GM21737 (cell line): ENCODE measurements at regions not wholly inside any gene's neighbourhood (a gene's known extent, or its start where the extent isn't known, plus 50 kb on each side); places are given as distances from the start of the nearest gene placed in this dataset.

Source experiments
- ATAC-seq: cut with Tn5 transposase; IDR thresholded peaks from one replicate; pipeline ENCODE4 v1.9.1; 2021; ENCODE audit warnings: mild to moderate bottlenecking, moderate library complexity; ENCODE audit not compliant: unreplicated experiment

DNA sequence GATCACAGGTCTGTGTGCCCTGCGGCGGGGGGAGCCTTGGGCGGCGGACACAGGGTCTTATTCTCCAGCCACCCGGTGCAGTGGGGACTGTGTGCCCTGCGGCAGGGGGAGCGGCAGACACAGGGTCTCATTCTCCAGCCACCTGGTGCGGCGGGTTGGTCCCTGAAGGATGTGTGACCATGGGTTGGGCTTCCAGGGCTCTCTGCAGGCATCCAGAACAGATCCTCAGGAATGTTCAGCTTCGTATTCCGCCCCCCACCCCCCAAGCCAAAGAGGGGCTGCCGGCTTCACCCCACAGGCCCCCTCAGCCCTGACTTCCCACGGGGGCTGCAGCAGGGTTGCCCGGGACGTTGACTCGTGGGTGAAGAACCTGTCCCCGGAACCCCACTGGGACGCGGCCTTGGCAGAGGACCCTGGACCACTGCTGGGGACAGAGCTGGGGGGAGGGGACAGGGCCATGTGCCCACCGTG, 154.5 kb upstream of the PPP2R2D start:
- no peak for ATAC-seq

DNA sequence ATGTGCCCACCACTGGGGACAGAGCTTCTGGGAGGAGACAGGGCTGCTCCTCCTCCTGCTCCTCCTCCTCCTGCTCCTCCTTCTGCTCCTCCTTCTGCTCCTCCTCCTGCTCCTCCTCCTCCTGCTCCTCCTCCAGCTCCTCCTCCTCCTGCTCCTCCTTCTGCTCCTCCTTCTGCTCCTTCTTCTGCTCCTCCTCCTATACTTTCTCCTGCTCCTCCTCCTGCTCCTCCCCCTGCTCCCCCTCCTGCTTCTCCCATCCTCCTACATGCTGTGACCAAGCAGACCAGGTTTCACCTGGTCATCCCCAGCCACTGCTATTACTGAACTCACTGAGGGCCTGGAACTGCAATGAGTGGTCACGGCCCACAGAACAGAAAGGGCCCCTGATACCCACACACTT, 154.0 kb upstream of the PPP2R2D start:
- no peak for ATAC-seq

DNA sequence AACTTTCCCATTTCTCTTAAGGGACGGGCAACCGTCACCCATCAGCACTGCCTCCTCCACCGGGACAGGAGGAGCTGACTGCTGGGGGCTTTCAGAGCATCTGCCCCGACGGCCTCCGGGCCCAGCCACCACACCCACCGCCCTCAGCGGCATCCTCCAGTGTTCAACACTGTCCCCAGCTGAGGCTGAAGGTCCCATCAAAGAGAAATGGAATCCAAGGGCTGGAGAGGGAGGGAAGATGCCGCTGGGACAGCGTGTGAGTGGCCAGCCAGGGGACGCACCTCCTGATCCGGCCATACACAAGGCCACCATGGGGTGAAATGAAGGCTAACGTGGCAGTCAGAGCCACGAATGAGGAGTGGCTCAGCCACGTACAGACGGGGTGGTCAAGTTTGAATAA, 153.6 kb upstream of the PPP2R2D start:
- no peak for ATAC-seq

DNA sequence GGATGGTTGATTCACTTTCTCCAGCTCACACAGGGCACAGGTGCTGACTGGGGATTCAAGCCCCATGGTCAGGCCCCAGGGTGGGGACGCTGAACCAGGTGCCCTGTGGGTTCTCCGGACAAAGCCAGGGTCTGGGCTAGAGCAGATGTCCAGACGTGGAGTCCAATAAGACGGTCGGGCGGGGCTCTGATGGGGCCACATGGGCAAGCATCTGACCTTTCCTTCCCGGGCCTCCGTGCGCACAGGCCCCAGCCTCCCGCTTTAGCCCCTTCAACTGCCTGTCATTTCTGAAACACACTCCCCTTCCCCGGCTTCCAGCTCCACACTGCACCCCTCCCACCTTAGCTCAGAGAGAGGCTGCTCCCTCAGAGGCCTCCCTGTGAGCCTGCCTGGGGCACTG, 153.0 kb upstream of the PPP2R2D start:
- ATAC-seq, result no peak

DNA sequence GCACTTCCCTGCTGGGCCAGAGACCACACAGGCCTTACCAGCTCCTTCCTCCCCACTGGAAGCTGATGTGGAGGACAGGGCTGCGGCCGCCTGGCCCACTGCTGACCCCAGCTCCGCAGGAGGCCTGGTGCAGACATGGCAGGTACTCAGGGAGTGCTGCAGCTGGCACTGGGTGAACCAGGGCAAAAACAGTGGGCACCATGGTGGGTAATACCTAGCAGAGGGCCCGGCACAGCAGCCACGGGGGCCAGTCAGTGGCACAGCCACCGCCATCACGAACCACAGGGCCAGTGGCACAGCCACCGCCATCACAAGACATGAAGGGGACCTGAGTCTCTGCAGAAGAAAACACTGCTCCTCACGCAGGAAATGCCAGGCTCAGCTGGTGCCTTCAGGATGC, 152.6 kb upstream of the PPP2R2D start:
- no peak for ATAC-seq

DNA sequence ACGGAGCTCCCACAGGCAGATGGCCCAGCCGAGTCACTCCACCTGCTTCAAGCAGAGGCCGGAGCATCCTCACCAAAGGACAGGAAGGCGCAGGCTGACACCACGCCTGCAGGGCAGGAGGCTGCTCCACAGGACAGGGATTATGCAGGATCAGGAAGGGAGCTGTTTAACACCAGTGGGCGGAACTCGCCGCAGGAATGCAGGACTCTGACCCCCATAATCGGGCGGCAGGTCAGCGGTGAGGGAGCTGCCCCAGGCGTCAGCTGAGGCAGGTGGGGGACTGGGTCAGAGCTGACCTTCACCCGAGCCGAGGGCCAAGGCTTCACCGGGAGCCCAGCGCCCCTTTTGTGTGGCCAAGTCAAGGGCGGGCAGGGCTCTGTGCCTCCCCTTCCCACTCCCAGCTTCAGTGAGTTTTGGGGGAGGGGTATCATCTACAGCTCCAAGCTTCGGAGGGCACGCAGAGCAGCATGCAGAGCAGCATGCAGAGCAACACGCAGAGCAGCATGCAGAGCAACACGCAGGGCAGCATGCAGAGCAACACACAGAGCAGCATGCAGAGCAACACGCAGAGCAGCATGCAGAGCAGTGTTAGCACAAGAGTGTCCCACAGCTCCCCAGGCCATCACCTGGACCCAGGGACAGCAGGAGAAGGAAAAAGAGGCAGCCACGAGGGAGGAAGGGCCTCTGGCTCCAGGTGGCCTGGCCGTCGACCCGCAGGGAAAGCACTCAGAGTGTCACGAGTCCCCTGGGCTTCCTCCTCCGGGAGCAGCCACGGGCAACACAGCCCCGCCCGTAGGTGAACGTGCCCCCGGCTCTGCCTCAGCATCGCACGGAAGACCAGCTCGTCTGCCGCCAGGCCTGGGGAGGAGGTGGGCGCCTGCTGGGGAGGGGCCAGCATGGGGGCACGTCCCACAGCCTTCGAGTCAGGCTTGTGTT, 151.7 kb upstream of the PPP2R2D start:
- no peak for ATAC-seq

DNA sequence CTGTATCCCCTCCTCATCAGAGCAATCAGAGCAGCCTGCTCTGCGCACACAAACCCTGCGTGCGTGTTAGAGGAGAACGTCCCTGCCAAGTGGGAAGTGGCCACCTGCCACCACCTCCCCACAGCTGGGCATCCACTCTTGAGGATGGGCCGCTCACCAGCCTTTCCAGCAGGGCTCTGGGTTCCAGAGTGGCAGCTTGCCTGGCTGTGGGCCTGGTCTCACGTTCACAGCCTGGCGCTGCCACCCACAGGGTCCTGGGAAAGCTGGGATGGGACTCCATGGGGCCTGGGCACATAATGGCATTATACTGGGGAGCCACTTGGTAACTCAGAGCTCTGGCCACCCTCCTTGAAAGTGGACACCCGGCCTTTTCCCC, 151.1 kb upstream of the PPP2R2D start:
- no peak for ATAC-seq

DNA sequence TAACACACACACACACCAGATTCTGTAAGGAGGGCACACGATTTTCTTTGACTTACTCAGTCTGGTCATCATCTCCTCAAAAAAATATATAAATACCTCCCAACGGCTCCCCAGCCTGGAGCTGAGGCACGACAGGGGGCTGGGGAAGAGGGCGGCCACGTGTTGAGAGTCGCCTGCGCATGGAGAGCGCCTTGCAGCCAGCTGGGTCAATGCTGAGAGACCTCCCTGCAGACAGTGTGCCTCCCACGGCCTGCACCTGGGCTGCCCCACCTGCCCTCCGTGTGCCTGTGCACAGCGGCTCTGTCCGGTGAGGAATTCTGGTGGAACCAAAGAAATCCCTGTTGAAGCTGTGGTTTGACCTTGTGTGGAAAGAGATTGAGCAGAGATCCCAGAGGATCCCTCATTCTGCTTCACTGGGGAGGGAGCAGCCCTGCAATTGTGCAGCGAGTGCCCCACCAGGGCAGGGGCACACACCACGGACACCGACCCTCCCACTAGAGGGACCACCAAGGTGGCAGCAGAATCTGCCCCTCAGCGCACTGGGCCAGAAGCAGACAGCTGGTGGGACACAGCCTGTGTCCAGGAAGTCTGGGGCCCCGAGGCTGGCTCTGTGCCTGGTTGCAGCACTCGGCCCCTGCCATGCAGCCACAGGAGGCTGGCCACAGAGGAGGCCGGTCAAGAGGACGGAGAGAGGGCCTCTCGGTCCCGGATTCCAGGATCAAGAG, 150.5 kb upstream of the PPP2R2D start:
- ATAC-seq, result no peak

DNA sequence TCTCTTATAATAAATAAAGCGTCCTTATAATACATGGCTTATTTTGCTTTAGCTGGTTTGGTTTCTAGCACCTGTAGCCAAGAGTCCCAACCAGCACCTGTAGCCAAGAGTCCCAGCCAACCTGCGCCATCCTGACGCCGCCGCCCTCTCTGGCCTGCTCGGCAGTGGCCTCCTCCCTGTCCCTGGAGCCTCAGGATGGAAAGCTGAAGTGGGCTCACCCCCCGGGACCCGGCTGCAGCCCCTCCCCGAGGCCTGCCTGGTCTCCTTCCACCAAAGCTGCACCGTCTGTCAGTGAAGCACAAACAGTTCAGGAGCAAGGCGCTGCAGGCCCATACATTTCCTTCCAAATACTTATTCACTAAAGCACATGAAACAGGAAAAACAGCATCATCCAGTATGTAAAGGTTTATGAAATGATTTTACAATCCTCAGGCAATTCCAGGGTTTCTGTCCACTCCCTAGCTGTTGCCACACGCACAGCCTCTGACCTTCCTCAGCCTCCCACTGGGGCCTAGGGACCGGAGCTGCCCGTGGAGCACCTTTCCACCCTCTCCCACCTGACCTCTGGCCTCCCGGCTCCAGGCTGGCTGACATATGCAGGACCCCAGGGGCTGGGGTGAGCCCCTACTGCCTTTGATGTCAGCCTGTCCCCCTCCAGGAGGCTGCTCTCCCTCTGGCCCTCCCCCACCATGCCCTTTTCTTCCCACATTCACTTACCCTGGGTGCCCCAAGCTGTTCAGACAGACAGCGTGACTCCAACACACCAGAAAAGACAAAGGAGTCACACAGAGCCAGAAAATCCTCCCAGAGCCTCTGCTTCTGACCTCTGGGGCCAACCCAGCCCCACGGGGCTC, 149.6 kb upstream of the PPP2R2D start:
- ATAC-seq, result no peak

DNA sequence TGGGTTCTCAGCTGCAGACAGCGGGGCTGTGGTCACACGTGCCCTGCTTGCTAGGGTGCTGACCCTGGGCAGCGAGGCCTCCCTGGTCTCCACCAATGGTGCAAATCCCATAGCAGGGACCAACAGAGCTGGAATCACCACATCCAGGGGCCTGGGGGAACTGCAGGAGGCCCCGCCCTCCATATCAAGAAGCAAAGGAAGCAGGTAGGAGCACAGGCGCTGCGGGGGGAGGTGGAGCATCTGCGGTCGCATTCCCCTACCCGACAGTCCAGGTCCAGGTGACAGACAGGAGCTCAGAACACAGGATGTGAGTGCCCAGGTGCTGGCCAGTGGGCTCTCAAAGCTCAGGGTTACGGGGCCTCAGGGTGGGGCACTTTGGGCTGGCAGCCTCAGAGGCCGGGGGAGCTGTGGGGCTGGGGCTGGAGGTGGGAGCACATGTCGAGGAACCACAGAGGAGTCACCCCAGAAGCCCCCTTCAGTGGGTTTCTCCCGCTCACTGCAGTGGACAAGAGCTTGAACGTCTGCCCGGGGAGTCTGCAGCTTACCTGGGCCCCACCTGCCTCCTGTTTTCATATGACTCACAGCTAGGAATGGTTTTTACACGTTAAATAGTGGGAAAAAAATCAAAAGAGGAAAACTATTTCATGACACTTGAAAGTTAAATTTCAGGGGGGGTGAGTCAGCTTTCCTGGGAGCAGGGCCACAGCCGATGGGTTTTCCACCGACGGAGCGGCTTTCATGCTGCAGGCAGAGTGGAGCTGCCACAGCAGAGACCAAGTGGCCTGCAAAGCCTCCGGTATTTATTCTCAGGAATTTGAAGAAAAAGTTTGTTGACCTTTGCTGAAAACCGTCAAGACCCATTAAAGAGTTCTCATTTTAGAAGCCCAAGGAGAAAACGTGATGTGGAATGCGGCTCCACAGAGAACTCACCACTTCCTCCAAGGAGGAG, 148.7 kb upstream of the PPP2R2D start:
- ATAC-seq, result no peak

DNA sequence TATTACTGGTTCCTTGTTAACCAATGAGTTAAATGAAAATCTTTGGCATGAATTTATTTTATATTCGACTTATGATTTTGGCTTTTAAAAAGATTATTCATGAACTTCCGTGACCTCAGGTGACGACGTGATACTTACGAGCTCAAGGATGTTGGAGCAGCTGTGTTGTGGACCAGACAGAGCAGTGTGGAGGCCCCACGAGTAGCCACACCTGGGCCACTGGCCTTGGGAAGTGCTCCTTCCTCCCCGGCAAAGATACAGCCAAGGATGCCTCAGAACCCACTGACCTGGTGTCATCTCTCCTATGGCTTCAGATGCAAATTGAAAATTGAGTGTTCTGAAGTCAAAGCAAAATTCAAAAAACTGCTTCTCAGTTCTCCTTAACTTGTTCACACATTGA, 147.5 kb upstream of the PPP2R2D start:
- no peak for ATAC-seq

DNA sequence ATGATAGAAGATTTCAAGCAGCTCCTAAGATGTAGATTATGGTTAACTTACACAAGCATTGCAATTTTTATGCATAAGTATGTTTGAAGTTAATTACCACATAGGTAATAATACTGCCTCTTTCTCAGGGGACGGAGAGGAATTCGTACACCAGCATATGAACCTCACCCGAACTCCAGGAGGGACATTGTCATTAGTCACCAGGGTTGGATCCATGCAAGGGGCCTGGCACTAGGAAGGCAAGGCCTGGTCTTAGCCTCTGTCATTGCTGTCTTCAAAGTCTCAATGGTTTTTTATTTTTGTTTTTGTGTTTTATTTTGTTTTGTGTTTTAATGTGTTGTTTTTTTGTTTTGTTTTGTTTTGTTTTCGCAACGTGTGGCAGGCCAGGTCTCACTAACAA, 145.6 kb upstream of the PPP2R2D start:
- ATAC-seq, result no peak

DNA sequence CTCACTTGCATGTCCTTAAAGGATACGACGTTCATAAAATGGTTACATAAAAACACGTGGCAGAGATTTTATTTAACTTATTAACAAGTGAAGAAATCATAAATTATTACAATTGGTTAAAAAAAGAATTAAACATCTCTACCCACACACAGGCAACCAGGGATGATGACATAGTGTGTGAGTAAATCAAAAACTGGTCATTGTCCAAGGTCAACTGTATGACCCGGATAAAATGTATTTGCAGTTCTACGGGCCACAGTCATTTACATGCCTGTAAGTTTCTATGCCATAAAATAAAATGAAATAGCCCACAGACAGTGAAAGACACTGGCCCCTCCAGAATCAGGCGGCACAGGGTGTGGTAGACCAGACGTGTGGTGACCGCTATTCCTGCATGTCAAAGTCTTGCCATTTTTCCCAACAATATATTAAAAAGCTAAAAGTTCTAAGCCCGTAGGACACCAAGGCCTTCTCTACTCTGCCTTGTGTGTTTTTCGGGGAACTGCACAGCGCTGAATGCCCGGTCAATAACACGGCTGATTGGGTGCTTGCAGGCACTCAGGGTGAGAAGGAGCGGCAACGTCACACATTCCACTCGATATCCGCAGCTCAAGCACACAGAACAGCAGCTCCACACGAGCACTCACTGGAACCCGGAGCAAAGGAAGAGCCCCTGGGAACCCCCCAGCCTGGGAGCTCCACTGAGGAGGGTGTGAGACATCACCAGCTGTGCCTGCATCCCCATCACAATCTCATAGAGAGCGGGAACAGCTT, 143.3 kb upstream of the PPP2R2D start:
- ATAC-seq, result no peak

DNA sequence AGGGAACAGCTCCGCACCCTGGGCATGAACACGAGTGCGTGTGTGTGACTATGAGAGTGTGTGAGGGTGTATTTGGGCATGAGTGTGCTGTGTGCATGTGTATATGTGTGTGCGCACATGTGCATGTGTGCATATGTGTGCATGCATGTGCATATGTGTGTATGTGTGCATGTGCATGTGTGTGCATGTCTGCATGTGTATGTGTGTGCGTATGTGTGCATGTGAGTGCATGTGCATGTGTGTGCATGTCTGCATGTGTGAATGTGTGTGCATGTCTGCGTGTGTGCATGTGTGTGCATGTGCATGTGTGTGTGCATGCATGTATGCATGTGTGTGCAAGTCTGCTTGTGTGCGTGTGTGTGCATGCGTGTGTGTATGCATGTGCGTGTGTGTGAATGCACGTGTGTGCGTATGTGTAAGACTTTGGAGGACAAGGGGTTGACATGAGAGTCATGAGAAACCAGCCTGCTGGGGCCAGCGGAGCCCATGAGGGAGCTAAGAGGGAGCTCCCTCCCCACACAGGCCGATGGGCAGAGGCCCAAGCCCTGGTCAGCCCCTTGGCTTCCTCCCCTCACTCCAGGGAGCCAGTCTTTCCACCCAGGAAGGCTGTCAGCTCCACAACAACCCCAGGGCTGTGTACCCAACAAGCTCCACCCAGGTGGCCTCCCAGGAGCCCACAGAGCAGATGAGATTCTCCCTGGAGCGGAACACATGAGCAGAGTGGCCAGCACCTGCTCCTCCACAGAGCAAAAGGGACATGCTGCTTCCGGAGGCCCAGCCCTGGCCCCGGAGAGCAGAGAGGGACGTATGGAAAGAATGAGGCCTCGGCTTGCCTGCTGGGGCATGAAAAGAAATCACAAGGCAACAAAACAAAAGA, 142.5 kb upstream of the PPP2R2D start:
- ATAC-seq, result no peak

DNA sequence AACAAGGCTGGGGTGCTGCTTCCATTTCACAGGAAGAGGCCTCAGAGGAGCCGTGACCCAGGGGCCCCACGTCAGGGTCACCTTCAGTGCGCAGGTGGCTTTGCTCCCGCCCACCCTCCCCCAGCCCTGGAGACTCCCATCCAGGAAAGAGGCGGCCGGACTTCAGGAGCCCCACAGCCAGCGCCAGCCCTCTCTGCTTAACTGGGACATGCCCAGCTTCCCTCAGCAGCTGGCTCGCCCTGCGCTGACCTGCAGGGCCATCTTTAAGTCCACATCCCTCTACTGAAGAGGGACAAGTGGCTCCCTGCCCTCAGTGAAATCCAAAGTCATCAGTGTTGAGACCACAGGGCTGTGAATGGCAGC, 141.9 kb upstream of the PPP2R2D start:
- no peak for ATAC-seq

DNA sequence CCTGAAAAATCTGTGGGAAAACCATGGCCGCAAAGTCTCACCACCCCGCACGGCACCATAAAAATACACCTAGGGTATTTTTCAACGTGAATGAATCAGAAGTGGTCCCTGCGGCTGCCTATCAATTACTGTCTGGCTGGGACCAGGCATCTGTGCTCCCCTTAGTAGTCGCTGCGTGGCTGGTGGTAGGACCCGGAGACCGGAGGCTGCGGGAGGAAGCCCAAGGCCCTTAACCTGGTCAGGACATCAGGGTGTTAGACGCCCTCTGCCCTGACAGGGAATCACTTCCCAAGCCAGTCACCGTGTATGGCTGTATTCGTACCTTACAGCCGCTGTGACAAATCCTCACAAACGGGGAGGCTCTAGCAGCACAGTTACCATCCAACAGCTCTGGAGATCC, 141.5 kb upstream of the PPP2R2D start:
- no peak for ATAC-seq

DNA sequence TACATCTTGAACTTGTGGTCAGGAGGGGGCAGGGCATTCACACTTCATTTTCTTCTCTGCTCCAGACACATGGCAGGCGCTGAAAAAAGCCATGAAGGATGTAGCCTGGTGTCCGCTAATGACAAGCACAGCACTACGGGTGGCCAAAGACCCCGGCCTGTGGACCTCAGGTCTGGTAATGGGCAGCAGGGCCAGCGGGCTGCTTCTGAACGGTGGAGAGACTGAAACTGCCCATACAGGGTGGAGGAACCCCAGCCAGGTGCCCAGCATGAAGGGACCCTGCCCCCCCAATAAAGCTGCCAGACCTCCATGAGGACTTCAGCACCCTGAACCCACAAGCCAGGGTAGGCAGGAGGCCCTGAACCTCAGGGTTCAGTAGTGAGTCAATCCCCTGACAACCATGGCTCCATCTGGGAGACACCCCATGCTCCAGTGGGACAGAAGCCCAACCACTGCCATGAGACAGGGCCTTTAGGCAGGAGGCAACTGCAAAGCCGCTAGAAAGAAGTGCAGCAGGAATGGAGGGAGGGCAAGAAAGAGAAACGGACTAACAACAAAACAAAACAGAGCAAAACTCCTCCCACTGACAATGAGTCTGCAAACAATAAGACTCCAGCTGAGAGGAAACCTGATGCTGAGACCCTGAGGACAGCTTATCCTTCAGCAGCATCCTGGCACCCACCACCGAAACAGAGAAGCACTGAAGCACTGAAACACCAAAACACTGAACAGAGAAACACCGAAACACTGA, 140.2 kb upstream of the PPP2R2D start:
- ATAC-seq, result no peak
